NCI-H774 (cell line): ENCODE measurements at regions not wholly inside any gene's neighbourhood (a gene's known extent, or its start where the extent isn't known, plus 50 kb on each side); places are given as distances from the start of the nearest gene placed in this dataset.
A peak's percentile ranks its signal among the peaks of the same experiment; 100 is the strongest.

Experiments
- DNase-seq: peaks from one replicate; lab custom pipeline; 2025; lab: John Stamatoyannopoulos, UW

GRCh38 chr11:112589155-112589554, 328.5 kb upstream of the PLET1 start:
- DNase-seq = no peak

GRCh38 chr11:112590764-112591163, 330.1 kb upstream of the PLET1 start:
- no peak for DNase-seq

- no peak for DNase-seq
These were observed 332.8 kb upstream of the PLET1 start for GRCh38 chr11:112593440-112593839.

DNA sequence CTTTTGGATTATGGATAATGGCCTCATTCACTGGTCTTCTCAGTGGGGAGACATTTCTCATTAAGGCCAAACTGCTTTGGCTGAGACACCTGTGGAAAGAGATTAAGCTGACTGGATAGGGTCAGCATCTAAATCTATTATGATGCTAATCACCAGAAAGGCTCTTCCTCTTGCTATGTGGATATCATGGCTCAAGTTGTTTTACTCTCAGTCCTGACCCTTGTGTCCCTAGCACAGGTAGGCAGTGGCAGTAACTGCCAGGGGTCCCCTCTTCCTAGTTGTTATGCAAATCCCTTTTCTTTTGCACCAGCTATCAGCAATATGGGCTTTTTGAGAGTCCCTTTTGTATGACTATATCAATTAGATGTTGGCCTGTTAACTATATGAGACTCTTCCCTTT, 335.7 kb upstream of the PLET1 start:
- no peak for DNase-seq

- DNase-seq = no peak
These were observed 336.7 kb upstream of the PLET1 start for GRCh38 chr11:112597286-112597790.

GRCh38 chr11:112599265-112599664, 338.6 kb upstream of the PLET1 start:
- DNase-seq = no peak

DNA sequence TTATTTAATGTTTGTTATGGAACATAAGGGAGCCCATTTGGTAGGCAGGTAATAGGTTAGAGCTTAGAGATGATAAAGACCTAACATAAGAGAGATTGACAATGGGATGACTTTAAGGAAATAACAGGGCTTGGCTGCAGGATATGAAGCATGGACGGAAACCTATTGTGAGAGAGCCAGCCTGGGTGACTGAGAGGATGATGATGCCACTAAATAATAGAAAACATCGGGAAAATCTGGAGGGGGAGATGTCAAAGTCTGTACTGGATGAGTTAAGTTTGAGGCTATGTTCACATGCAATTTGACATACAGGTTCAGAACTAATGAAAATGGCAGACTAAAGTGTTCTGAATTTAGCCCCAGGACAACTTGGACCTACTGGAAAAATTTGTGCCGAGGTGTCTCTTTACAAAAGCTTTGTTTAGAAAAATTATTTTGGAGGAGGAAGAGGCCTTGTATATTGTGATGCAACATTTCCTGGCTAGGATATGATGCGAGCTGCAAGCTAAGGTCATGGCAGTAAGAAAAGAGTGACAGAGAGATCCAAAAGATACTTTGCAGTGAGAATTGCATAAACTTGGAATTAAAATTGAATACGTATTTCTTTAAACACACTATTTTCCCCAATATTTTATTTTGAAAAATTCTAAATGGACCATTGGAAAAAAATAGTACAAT, 339.3 kb upstream of the PLET1 start:
- DNase-seq = no peak

- DNase-seq = no peak
These were observed 344.5 kb upstream of the PLET1 start for GRCh38 chr11:112605093-112605666.

- DNase-seq = no peak
These were observed 346.0 kb upstream of the PLET1 start for GRCh38 chr11:112606656-112607055.

DNA sequence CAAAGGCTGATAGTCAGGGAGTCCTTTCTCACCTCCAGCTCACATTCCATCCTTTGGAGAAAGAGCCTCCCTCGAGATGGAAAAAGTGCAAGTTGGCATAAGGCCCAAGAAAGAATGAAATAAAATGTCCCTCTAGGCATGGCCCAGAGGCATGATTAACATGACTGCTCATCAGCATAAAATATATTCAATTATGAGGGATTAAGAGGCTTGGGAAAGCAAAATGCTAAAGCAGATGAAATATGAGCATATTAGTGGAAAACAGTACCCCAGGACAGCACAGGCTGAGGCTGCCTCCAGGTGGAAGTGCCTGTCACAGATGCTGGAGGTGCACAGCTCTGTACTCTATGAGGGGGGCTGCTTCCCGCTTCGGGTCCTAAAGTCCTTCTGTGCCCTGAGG, 347.8 kb upstream of the PLET1 start:
- DNase-seq = no peak

GRCh38 chr11:112610494-112610893, 349.8 kb upstream of the PLET1 start:
- DNase-seq = no peak

GRCh38 chr11:112610996-112611750, 350.0 kb upstream of the NCAM1 start:
- DNase-seq = no peak

GRCh38 chr11:112611771-112612170, 349.4 kb upstream of the NCAM1 start:
- DNase-seq = no peak

DNA sequence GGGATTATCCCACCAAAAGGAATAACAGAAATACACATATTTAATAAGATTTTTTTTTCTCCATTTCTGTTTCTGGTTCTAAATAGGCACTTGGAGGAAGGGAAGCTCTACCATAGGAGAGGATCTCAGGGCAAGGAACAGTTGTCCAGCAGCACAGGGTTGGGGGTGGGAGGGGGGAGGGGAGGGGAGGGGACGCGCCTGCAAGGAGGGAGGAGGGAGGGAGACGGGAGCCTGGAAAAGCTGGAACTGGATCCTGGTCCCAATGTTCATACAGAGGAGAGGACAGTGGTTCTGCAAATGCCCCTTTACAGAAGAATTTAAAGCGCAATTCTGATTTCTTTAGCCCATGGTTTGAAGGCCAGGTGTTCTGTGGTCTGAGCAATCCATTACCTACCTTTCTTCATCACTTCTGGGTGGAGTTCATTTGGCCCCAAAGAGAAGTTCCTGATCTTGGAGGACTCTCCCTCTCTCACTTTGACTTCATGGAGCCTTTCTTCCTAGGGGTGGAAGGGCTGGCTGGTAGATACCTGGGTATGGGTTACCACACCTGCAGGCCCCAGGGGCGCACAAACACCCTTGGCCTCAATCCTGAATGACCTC, 348.9 kb upstream of the NCAM1 start:
- DNase-seq = no peak

GRCh38 chr11:112613051-112613972, 347.9 kb upstream of the NCAM1 start:
- DNase-seq = peak; percentile 18

- no peak for DNase-seq
These were observed 346.6 kb upstream of the NCAM1 start for GRCh38 chr11:112614605-112615004.

- no peak for DNase-seq
These were observed 346.0 kb upstream of the NCAM1 start for GRCh38 chr11:112615238-112615637.

DNA sequence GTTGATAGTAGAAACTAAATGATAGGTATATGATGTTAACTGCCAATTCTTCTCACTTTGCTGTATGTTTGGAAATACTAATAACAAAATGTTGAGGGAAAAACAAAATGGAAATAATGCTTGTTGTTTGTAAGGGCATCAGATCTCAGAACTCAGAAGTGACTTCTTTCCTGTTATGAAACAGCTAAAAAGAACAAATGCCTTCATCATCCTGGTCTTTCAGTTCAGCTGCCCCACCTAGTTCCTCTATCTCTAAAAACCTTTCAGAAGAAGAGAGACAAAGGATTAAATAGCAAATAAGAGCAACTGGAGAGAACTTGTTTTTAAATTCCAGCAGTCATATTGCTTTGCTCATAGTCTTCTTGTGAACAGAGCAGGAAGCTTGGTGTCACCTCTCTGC, 345.3 kb upstream of the NCAM1 start:
- no peak for DNase-seq

DNA sequence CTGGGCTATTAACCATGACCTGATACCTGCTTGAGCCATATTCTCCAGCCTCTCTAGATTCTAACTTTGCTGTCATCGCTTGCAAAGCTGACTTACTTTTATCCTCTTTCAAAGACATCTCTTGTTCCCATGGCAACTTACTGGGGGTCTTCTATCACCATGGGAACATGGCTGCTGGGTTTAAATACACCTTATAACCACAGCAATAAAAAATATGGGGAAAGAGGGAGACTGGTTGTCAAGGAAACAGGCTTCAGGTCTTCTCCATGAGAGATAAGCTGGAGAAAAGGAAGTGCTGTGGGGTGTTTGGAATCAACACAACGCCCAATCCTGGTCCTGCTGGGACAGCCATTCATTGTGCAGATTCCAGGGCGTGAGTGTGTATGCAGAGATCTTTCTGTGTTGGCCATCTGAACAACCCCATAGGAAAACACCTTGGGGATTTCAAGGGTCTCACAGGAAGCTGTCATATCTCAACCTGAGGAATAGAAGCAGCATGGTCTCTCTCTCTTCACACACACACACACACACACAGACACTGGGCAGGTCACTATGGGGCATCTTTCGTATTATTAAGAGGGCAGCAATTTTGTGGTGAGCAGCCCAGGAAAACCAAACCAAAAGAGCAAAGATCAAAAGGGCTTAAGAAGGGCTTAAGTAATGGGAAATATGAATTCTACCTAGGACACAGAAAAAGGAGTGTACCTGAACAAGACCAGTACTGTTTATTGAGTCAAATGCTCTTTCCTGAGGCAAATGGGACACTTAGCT, 344.7 kb upstream of the NCAM1 start:
- no peak for DNase-seq

DNA sequence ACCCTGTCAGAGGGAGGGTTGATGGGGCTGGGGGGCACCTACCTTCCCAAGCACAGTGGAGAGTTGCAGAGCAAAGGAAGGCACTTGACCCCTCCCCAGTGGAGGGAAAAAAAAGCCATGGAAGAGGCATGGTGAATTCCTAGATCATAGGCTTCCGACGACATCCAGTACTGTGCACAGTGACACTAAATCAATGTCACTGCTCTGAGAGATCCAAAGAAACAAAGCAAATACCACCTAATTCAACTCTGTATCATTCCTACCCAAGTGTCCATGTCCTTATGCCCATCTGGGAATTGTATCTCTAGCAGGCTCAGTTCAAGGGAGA, 344.2 kb upstream of the NCAM1 start:
- DNase-seq = no peak
